ENCODE measurements at regions not wholly inside any gene's neighbourhood (a gene's known extent, or its start where the extent isn't known, plus 50 kb on each side); places are given as distances from the start of the nearest gene placed in this dataset.

DNA sequence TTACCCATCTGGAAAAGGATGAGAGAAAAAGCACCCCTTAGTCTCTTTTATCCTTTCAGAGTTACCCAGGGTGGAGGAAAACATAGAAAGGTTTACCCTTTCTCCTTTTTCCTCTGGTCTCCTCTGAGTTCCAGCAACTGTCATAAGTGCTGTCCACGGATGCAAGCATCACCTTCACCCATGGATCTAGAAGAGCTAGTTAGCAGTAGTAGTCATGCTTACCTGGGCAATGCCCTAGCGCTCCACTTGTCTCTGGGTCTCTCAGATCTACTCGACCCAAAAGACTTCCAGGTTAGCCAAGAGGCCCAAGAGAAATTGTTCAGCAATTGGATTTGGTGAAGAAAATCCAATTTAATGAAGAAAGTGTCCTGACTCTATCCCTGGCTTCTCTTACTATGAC lies 656.2 kb upstream of the PTPRD start:
- H3K4me3 ChIP-seq (ENCODE audit: low read length) = no peak overlapping the region
- TF ChIP-seq, protein P1, sequence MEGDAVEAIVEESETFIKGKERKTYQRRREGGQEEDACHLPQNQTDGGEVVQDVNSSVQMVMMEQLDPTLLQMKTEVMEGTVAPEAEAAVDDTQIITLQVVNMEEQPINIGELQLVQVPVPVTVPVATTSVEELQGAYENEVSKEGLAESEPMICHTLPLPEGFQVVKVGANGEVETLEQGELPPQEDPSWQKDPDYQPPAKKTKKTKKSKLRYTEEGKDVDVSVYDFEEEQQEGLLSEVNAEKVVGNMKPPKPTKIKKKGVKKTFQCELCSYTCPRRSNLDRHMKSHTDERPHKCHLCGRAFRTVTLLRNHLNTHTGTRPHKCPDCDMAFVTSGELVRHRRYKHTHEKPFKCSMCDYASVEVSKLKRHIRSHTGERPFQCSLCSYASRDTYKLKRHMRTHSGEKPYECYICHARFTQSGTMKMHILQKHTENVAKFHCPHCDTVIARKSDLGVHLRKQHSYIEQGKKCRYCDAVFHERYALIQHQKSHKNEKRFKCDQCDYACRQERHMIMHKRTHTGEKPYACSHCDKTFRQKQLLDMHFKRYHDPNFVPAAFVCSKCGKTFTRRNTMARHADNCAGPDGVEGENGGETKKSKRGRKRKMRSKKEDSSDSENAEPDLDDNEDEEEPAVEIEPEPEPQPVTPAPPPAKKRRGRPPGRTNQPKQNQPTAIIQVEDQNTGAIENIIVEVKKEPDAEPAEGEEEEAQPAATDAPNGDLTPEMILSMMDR (IDR thresholded peaks at IDR 0.05; ENCODE audit: insufficient read depth, low read depth, low read length, missing control alignments) = no peak
- peak; percentile 18 for DNase-seq (ENCODE audit: low read depth)

DNA sequence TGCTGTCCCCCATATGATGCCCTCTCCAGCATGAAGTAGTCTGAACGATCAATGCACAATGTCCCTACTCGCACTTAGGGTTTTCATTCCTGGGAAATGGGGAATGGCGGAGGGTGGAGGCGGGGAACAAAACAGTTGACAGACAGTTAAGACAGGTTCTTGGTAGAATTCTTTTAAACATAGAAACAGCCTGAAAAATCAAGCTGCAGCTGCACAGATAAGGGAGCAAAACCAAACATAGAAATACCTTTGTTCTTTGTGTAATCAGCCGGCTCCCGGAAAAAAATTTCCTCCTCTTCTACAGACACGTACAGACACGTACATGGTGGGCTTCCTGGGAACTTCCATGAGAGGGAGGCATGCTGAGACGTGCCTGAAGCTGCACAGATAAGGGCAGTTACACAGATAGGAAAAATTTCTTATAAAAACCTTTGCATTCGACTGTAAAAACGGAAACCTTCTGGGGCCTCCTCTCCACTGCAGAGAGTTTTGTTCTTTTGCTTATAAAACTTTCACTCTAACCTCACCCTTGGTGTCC lies 662.4 kb upstream of the PTPRD start:
- TF ChIP-seq, protein P1 (IDR thresholded peaks at IDR 0.05; ENCODE audit: insufficient read depth, low read depth, low read length, missing control alignments) = no peak
- H3K4me3 ChIP-seq (ENCODE audit: low read length) = no peak overlapping the region
- peak; percentile 81 for DNase-seq (ENCODE audit: low read depth)

DNA sequence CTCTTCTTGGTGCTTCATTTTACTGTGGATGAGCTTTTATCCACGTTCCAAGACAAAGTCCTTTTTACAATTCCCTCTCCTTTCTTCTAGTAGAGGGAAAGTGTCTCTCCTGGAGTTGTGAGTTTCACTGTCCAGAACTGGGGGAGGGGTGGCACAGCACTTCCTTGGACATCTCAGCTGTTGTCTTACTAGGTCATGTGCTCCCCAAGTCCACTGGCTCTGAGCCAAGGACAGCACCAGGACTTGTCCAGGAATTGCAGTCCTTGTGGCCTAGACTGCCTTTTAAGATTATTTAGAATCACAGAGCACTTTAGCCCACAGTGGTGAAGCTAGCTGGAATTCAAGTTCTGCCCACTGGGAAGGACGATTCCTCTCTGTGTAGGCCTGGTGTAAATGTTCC lies 700.2 kb upstream of the PTPRD start:
- no peak overlapping the region for H3K4me3 ChIP-seq (ENCODE audit: low read length)
- peak; percentile 2 for DNase-seq (ENCODE audit: low read depth)
- TF ChIP-seq, protein P1 (IDR thresholded peaks at IDR 0.05; ENCODE audit: insufficient read depth, low read depth, low read length, missing control alignments) = no peak

DNA sequence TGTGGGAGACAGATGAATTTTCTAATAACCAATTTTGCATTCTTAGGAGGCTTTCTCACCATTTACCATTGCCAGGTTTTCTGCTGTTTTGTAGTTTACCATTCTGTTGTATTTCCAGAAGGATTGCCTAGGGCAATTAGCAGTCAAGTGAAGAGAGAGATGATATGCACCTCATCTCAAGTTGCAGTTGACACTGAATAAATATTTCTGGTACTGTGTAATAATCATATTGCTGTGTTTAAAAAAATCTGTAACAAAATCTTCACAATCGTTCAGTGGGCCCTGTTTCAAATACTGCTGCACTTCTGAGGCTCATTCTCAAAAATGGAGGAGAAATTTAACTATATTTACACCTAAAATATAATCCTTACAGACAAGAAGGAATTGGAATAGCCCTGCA lies 706.1 kb upstream of the PTPRD start:
- DNase-seq (ENCODE audit: low read depth) = no peak
- no peak overlapping the region for H3K4me3 ChIP-seq (ENCODE audit: low read length)
- TF ChIP-seq, protein P1 (IDR thresholded peaks at IDR 0.05; ENCODE audit: insufficient read depth, low read depth, low read length, missing control alignments) = no peak

DNA sequence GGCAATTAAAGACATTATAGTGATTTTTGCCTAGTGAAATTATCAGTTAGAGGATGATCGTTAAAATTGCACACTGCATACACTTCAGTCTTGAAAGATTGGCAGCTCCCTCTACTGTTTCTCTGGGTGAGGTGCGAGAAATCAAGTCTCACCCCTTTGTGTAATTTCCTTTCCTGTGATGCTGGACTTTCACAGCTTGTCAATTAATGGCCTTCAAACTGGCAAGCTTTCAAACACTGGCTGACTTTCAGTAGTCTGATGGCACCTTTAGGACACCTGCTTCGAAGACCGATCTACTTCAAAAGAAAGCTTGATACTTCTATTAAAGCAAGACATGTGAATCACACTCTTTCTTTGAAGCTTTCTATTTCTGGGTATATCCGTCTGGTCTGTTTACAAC lies 706.7 kb upstream of the PTPRD start:
- TF ChIP-seq, protein P1 (IDR thresholded peaks at IDR 0.05; ENCODE audit: insufficient read depth, low read depth, low read length, missing control alignments) = peak; percentile 80
- peak; percentile 51 for DNase-seq (ENCODE audit: low read depth)
- no peak overlapping the region for H3K4me3 ChIP-seq (ENCODE audit: low read length)

DNA sequence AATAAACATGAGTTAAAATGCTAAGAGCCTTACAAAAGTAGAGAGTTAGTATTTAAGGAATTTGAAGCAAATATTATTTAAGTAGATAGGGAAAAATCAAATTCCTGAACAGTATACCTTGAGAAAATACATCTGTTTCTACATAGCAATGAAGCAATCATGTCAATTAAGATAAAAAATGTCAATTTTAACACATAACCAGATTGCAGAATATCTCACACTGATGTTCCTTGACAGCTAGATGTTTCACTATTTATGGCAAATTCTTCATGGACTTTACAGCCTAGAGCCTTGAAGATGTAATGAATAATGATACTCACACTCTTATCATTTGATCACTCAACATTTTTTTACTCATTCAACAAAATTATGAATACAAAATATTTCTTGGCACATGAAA lies 708.2 kb upstream of the PTPRD start:
- TF ChIP-seq, protein P1 (IDR thresholded peaks at IDR 0.05; ENCODE audit: insufficient read depth, low read depth, low read length, missing control alignments) = no peak
- no peak for DNase-seq (ENCODE audit: low read depth)
- no peak overlapping the region for H3K4me3 ChIP-seq (ENCODE audit: low read length)

DNA sequence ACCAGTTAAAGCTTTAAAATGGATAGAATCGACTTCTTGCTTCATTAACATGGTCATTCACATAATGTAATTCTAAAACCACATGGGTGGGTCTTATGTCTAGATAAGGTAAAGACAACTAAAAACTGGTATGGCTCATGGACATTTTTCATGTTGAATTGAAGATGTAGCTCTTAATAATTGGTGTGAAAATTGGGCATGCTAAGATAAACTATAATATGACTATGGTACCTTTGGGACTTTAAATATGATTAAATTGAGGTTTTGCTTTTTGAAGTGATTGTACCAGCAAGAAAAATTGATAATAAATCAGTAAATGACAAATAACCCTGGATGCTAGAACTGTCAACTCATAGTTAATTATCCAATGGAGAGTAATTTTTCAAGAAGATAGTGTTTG lies 710.7 kb upstream of the PTPRD start:
- DNase-seq (ENCODE audit: low read depth) = no peak
- TF ChIP-seq, protein P1 (IDR thresholded peaks at IDR 0.05; ENCODE audit: insufficient read depth, low read depth, low read length, missing control alignments) = no peak
- no peak overlapping the region for H3K4me3 ChIP-seq (ENCODE audit: low read length)
